ENCODE measurements at regions not wholly inside any gene's neighbourhood (a gene's known extent, or its start where the extent isn't known, plus 50 kb on each side); places are given as distances from the start of the nearest gene placed in this dataset.

DNA sequence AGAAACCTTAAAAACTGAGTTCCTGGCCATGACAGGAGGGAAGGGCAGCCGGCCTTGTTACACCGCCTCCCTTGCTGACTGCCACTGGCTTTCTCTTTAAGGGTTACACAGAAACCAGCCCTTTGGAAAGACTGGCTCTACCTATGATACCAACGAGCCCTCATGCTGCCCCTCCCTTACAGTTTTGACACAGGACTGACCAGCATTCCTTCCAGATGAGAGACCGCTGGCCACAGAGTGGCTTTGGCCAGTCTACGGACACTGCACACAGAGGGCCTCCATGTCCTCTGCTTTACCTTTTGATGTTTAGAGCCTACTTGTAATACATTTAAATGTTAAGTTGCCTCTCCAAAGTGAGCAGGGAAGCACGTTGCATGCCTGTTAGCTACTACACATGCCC lies 243.2 kb upstream of the GMDS start:
- TF ChIP-seq, protein P1, sequence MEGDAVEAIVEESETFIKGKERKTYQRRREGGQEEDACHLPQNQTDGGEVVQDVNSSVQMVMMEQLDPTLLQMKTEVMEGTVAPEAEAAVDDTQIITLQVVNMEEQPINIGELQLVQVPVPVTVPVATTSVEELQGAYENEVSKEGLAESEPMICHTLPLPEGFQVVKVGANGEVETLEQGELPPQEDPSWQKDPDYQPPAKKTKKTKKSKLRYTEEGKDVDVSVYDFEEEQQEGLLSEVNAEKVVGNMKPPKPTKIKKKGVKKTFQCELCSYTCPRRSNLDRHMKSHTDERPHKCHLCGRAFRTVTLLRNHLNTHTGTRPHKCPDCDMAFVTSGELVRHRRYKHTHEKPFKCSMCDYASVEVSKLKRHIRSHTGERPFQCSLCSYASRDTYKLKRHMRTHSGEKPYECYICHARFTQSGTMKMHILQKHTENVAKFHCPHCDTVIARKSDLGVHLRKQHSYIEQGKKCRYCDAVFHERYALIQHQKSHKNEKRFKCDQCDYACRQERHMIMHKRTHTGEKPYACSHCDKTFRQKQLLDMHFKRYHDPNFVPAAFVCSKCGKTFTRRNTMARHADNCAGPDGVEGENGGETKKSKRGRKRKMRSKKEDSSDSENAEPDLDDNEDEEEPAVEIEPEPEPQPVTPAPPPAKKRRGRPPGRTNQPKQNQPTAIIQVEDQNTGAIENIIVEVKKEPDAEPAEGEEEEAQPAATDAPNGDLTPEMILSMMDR (conservative IDR thresholded peaks at IDR 0.05), result no peak
- TF ChIP-seq EZH2 (IDR thresholded peaks at IDR 0.05; ENCODE audit: low read depth), result no peak
